ENCODE measurements at regions not wholly inside any gene's neighbourhood (a gene's known extent, or its start where the extent isn't known, plus 50 kb on each side); places are given as distances from the start of the nearest gene placed in this dataset.

GRCh38 chrX:121863976-121864375 lies 816.6 kb downstream of the GLUD2 start:
- no peak for TF ChIP-seq CTCF (IDR thresholded peaks at IDR 0.05)
- no peak for TF ChIP-seq POLR2A (IDR thresholded peaks at IDR 0.05)
